HG03378 (cell line): ENCODE measurements at regions not wholly inside any gene's neighbourhood (a gene's known extent, or its start where the extent isn't known, plus 50 kb on each side); places are given as distances from the start of the nearest gene placed in this dataset.
"Not testable (repeated sequence)": the region's sequence is repeated elsewhere in the genome, so short reads cannot be mapped to it uniquely, and the experiment has no call there.

Experiments
- ATAC-seq: cut with Tn5 transposase; IDR thresholded peaks from one replicate; pipeline ENCODE4 v1.9.1; 2021; ENCODE audit warnings: mild to moderate bottlenecking, moderate library complexity; ENCODE audit not compliant: unreplicated experiment

DNA sequence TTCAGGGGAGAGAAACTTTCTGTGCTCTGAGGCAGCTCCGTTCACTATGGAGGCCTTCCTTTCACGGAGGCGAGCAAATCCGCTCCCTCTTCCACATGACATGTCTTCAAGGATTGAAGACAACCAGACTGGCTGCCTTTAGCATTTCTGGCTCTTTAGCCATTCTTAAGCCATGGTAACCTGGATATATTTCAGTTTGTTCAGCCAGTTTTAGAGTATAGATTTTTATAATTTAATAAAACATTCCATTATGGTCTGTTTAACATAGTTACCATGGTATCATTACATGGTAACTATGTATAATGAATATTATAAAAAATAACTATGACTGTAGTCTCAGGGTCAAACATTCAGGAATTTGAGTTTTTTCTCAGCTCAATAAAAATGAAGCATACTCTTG lies 54.2 kb upstream of the NFIA start:
- no peak for ATAC-seq

- ATAC-seq: not testable (repeated sequence)
These were observed 64.3 kb upstream of the NFIA start for GRCh38 chr1:61018068-61018467.

GRCh38 chr1:61017651-61018050 lies 64.7 kb upstream of the NFIA start:
- no peak for ATAC-seq

- no peak for ATAC-seq
These were observed 68.3 kb upstream of the NFIA start for GRCh38 chr1:61013946-61014667.

GRCh38 chr1:61013189-61013945 lies 69.0 kb upstream of the NFIA start:
- no peak for ATAC-seq

DNA sequence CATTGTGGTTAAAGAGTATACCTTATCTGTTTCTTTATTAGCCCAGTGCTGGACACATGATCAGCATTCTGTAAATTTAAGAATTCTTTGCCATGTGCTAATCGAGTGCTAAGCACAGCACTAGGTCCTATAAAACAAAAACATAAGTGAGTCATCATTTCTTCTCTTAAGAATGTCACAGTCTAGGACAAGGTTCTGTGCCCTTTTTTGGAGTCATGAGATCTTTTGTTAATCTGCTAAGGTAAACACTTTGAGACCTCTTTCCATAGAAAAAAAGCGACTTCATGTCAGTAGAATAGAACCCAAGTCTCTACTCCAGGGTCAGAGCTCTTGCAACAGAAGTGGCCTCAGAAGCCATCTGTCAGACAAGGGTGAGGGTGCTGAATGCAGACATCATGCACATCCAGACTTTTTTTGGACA lies 70.0 kb upstream of the NFIA start:
- ATAC-seq: no peak

DNA sequence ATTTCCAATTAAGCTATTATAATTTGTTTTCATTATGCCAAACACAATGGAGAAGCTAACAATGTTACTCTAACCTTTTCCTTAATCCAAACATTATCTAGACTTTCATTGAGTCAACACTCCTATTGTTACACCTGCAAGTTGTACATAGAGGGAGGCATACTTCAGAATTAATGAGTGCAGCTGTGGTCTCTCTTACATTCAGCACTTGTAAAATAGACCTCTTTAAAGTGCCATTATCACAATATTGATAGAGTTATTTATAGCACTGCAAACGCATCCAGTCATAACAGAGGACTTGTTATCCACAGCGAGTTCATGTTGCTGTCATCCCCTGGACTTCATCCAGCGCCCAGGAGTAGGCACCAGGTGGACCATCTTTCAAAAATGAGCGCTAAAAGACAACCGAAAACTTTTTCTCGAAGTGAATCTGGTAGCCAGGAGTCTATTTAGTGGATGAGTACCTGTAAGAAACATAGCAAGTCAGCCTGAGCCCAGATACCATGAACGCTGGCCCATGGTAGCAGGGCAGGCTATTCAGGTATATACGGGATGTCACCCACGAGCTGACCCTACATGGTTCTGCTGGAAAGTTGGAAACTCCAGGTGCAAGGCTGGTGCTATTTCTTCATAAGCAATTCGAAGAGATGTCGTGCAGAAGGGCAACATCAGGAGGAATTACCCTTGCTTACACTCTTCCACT lies 70.6 kb upstream of the NFIA start:
- no peak for ATAC-seq

GRCh38 chr1:61007534-61008364 lies 74.6 kb upstream of the NFIA start:
- ATAC-seq: no peak

- no peak for ATAC-seq
These were observed 76.5 kb upstream of the NFIA start for GRCh38 chr1:61005614-61006580.

GRCh38 chr1:61004262-61005003 lies 77.9 kb upstream of the NFIA start:
- no peak for ATAC-seq

DNA sequence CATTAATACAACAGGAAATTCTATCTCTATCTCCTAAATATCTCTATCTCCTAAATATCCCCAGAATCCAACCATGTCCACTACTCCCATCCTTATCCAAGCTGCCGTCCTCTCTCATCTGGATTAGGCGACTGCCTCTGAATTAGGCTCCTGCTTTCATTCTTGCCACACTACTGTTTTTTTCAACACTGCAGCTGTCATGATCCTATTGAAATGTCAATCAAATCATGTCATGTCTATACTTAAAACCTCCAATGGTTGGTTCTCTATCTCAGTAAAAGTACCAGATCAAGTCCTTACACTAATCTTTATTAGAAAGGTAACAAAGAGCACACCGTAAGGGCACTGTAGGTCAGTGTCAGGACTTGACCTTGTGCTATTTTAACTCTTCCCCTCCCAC lies 82.0 kb upstream of the NFIA start:
- no peak for ATAC-seq

GRCh38 chr1:60998786-60999185 lies 83.6 kb upstream of the NFIA start:
- ATAC-seq: no peak

DNA sequence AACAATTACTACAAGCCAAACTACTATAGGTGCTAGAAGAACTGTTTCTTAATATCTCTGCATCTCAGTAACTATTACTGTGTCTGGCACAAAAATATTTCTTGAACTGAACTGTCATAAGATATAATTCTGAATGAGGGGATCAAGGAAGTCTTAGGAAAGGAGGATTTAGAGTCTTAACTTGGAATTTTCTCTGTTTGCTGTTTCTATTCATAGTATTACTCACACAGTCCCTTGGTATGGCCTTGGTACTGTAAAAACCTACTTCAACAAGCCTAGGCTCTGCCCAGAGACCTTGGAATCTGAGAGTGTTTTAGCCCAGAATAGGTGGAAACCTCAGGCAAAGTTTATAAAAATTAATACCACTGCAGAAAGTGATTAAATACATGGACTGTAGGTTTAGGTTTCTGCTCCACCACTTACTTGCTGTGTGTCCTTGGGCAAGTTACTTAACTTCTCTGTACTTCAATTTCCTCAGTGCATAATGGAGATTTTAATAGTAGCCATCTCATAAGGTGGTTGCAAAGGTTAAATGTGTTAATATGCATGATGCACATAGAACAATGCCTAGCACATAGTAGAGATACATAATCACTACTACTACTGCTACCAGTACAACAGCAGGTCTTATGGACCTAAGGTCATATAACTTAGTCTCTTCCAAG lies 87.4 kb upstream of the NFIA start:
- no peak for ATAC-seq

- ATAC-seq: no peak
These were observed 88.0 kb upstream of the NFIA start for GRCh38 chr1:60994369-60994768.

- ATAC-seq: no peak
These were observed 90.2 kb upstream of the NFIA start for GRCh38 chr1:60992165-60992564.

GRCh38 chr1:60990714-60991090 lies 91.7 kb upstream of the NFIA start:
- ATAC-seq: no peak

- ATAC-seq: no peak
These were observed 92.3 kb upstream of the NFIA start for GRCh38 chr1:60989749-60990713.

DNA sequence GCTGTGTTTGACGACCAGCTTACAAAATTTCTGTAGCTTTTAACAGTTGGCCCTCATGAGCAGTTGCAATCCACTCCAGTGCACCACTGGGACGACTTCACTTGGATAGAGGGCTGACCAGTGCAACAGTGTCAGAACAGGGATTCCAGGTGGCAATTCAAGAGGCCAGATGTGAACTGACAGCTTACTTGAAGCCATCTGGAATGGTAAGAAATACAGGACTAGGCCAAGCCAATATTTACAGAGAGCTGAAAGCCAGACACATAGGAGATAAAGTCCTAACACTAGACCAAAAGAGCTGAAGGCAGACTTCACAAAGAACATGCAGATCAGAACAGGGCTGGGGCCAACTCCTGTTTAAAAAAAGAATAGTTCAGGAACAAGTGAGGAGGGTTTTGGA lies 93.5 kb upstream of the NFIA start:
- no peak for ATAC-seq
